ENCODE measurements at regions not wholly inside any gene's neighbourhood (a gene's known extent, or its start where the extent isn't known, plus 50 kb on each side); places are given as distances from the start of the nearest gene placed in this dataset.

- no peak overlapping the region for H3K4me3 ChIP-seq (ENCODE audit: low read length)
- H3K27me3 ChIP-seq (ENCODE audit: control insufficient read depth, insufficient read depth, low read length), result no peaks in the 10 kb centered on the region
- no peaks in the 10 kb centered on the region for H3K36me3 ChIP-seq (ENCODE audit: control insufficient read depth, low read depth, low read length)
Measured at GRCh38 chr3:148136816-148137215, 560.9 kb upstream of the AGTR1 start.

GRCh38 chr3:148146241-148146640 lies 551.5 kb upstream of the AGTR1 start:
- H3K27ac ChIP-seq (ENCODE audit: low read length), result no peak overlapping the region

More at GRCh38 chr3:148136816-148137215, 560.9 kb upstream of the AGTR1 start:
- Histone ChIP-seq H3K9ac (ENCODE audit: low read length) (no peak overlapping the region), H3K27ac (ENCODE audit: low read length) (no peak overlapping the region), H3K9me3 (ENCODE audit: control insufficient read depth, low read depth, low read length) (no peaks in the 10 kb centered on the region), H3K4me1 (ENCODE audit: control insufficient read depth, low read depth, low read length) (no peaks in the 10 kb centered on the region)

GRCh38 chr3:148146947-148147826 lies 550.5 kb upstream of the AGTR1 start:
- Histone ChIP-seq H3K9me3 (ENCODE audit: control insufficient read depth, low read depth, low read length) (no peaks in the 10 kb centered on the region), H3K4me3 (ENCODE audit: low read length) (no peak overlapping the region), H3K9ac (ENCODE audit: low read length) (no peak overlapping the region), H3K4me1 (ENCODE audit: control insufficient read depth, low read depth, low read length) (peaks cover 20% of the 10 kb centered on the region), H3K27me3 (ENCODE audit: control insufficient read depth, insufficient read depth, low read length) (no peaks in the 10 kb centered on the region), H3K36me3 (ENCODE audit: control insufficient read depth, low read depth, low read length) (no peaks in the 10 kb centered on the region), H3K27ac (ENCODE audit: low read length) (no peak overlapping the region)

More at GRCh38 chr3:148146241-148146640, 551.5 kb upstream of the AGTR1 start:
- Histone ChIP-seq H3K27me3 (ENCODE audit: control insufficient read depth, insufficient read depth, low read length) (no peaks in the 10 kb centered on the region), H3K4me3 (ENCODE audit: low read length) (no peak overlapping the region), H3K9ac (ENCODE audit: low read length) (no peak overlapping the region), H3K36me3 (ENCODE audit: control insufficient read depth, low read depth, low read length) (no peaks in the 10 kb centered on the region), H3K9me3 (ENCODE audit: control insufficient read depth, low read depth, low read length) (no peaks in the 10 kb centered on the region), H3K4me1 (ENCODE audit: control insufficient read depth, low read depth, low read length) (peaks cover 20% of the 10 kb centered on the region)

- Histone ChIP-seq H3K9me3 (ENCODE audit: control insufficient read depth, low read depth, low read length) (no peaks in the 10 kb centered on the region), H3K27ac (ENCODE audit: low read length) (no peak overlapping the region), H3K36me3 (ENCODE audit: control insufficient read depth, low read depth, low read length) (no peaks in the 10 kb centered on the region), H3K4me1 (ENCODE audit: control insufficient read depth, low read depth, low read length) (peaks cover 20% of the 10 kb centered on the region), H3K27me3 (ENCODE audit: control insufficient read depth, insufficient read depth, low read length) (no peaks in the 10 kb centered on the region), H3K9ac (ENCODE audit: low read length) (no peak overlapping the region), H3K4me3 (ENCODE audit: low read length) (no peak overlapping the region)
Measured at GRCh38 chr3:148147903-148148302, 549.8 kb upstream of the AGTR1 start.

GRCh38 chr3:148149556-148149955 lies 548.1 kb upstream of the AGTR1 start:
- Histone ChIP-seq H3K36me3 (ENCODE audit: control insufficient read depth, low read depth, low read length) (no peaks in the 10 kb centered on the region), H3K4me1 (ENCODE audit: control insufficient read depth, low read depth, low read length) (peaks cover 20% of the 10 kb centered on the region), H3K4me3 (ENCODE audit: low read length) (peak overlapping the region; percentile 26), H3K9me3 (ENCODE audit: control insufficient read depth, low read depth, low read length) (no peaks in the 10 kb centered on the region), H3K27ac (ENCODE audit: low read length) (peak overlapping the region; percentile 19), H3K27me3 (ENCODE audit: control insufficient read depth, insufficient read depth, low read length) (no peaks in the 10 kb centered on the region), H3K9ac (ENCODE audit: low read length) (no peak overlapping the region)

GRCh38 chr3:148150141-148150540 lies 547.6 kb upstream of the AGTR1 start:
- Histone ChIP-seq H3K27me3 (ENCODE audit: control insufficient read depth, insufficient read depth, low read length) (no peaks in the 10 kb centered on the region), H3K4me1 (ENCODE audit: control insufficient read depth, low read depth, low read length) (peaks cover 20% of the 10 kb centered on the region), H3K9ac (ENCODE audit: low read length) (no peak overlapping the region), H3K27ac (ENCODE audit: low read length) (peak overlapping the region; percentile 19), H3K4me3 (ENCODE audit: low read length) (peak overlapping the region; percentile 26), H3K9me3 (ENCODE audit: control insufficient read depth, low read depth, low read length) (no peaks in the 10 kb centered on the region), H3K36me3 (ENCODE audit: control insufficient read depth, low read depth, low read length) (no peaks in the 10 kb centered on the region)

DNA sequence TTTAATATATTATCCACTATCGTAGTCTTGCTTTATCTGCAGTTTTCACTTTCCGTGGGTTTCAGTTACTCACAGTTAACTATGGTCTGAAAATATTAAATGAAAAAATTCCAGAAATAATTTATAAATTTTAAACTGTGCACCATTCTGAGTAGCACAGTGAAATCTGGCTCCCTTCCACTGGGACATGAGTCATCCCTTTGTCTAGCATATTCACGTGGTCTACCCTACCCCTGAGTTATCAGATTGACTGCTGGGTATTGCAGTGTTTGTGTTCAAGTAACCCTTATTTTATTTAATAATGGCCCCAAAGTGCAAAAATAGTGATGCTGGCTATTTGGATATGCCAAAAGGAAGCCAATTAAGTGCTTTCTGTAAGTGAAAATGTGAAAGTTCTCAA lies 539.5 kb upstream of the AGTR1 start:
- Histone ChIP-seq H3K9ac (ENCODE audit: low read length) (no peak overlapping the region), H3K27me3 (ENCODE audit: control insufficient read depth, insufficient read depth, low read length) (no peaks in the 10 kb centered on the region), H3K9me3 (ENCODE audit: control insufficient read depth, low read depth, low read length) (no peaks in the 10 kb centered on the region), H3K4me1 (ENCODE audit: control insufficient read depth, low read depth, low read length) (no peaks in the 10 kb centered on the region), H3K27ac (ENCODE audit: low read length) (no peak overlapping the region), H3K4me3 (ENCODE audit: low read length) (no peak overlapping the region), H3K36me3 (ENCODE audit: control insufficient read depth, low read depth, low read length) (no peaks in the 10 kb centered on the region)

- no peak overlapping the region for H3K27ac ChIP-seq (ENCODE audit: low read length)
- H3K4me3 ChIP-seq (ENCODE audit: low read length), result no peak overlapping the region
- H3K36me3 ChIP-seq (ENCODE audit: control insufficient read depth, low read depth, low read length), result no peaks in the 10 kb centered on the region
- no peaks in the 10 kb centered on the region for H3K9me3 ChIP-seq (ENCODE audit: control insufficient read depth, low read depth, low read length)
- H3K27me3 ChIP-seq (ENCODE audit: control insufficient read depth, insufficient read depth, low read length), result no peaks in the 10 kb centered on the region
- H3K4me1 ChIP-seq (ENCODE audit: control insufficient read depth, low read depth, low read length), result no peaks in the 10 kb centered on the region
- H3K9ac ChIP-seq (ENCODE audit: low read length), result no peak overlapping the region
Measured at GRCh38 chr3:148162132-148162531, 535.6 kb upstream of the AGTR1 start.

- Histone ChIP-seq H3K4me3 (ENCODE audit: low read length) (no peak overlapping the region), H3K4me1 (ENCODE audit: control insufficient read depth, low read depth, low read length) (no peaks in the 10 kb centered on the region), H3K27me3 (ENCODE audit: control insufficient read depth, insufficient read depth, low read length) (no peaks in the 10 kb centered on the region), H3K9me3 (ENCODE audit: control insufficient read depth, low read depth, low read length) (no peaks in the 10 kb centered on the region), H3K27ac (ENCODE audit: low read length) (no peak overlapping the region), H3K36me3 (ENCODE audit: control insufficient read depth, low read depth, low read length) (no peaks in the 10 kb centered on the region), H3K9ac (ENCODE audit: low read length) (no peak overlapping the region)
Measured at GRCh38 chr3:148168347-148168746, 529.4 kb upstream of the AGTR1 start.

DNA sequence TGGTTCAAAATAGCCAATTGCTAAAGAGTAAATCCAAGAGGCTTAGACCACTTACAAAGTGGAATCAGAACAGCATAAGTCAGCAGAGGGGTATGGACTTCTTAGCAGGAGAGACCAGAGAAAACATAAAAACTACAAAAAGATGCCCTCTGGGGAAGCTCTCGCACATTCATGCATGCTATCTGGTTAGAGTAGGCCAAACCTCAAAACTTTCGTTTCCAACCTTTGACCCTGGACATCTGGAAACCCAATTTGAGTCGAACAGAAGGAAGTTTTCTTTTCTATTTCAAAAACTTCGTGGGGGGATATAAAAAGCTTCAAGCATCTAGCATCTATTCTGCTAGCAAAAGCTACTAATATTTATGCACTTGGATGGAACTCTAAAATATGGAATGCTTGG lies 523.9 kb upstream of the AGTR1 start:
- no peaks in the 10 kb centered on the region for H3K27me3 ChIP-seq (ENCODE audit: control insufficient read depth, insufficient read depth, low read length)
- no peak overlapping the region for H3K9ac ChIP-seq (ENCODE audit: low read length)
- no peaks in the 10 kb centered on the region for H3K36me3 ChIP-seq (ENCODE audit: control insufficient read depth, low read depth, low read length)
- H3K27ac ChIP-seq (ENCODE audit: low read length), result no peak overlapping the region
- H3K9me3 ChIP-seq (ENCODE audit: control insufficient read depth, low read depth, low read length), result no peaks in the 10 kb centered on the region
- no peaks in the 10 kb centered on the region for H3K4me1 ChIP-seq (ENCODE audit: control insufficient read depth, low read depth, low read length)
- H3K4me3 ChIP-seq (ENCODE audit: low read length), result no peak overlapping the region

GRCh38 chr3:148175214-148175613 lies 522.5 kb upstream of the AGTR1 start:
- H3K4me1 ChIP-seq (ENCODE audit: control insufficient read depth, low read depth, low read length), result no peaks in the 10 kb centered on the region
- H3K4me3 ChIP-seq (ENCODE audit: low read length), result no peak overlapping the region
- no peaks in the 10 kb centered on the region for H3K9me3 ChIP-seq (ENCODE audit: control insufficient read depth, low read depth, low read length)
- no peak overlapping the region for H3K9ac ChIP-seq (ENCODE audit: low read length)
- H3K27ac ChIP-seq (ENCODE audit: low read length), result no peak overlapping the region
- no peaks in the 10 kb centered on the region for H3K27me3 ChIP-seq (ENCODE audit: control insufficient read depth, insufficient read depth, low read length)
- no peaks in the 10 kb centered on the region for H3K36me3 ChIP-seq (ENCODE audit: control insufficient read depth, low read depth, low read length)

GRCh38 chr3:148178503-148178902 lies 519.2 kb upstream of the AGTR1 start:
- Histone ChIP-seq H3K27ac (ENCODE audit: low read length) (no peak overlapping the region), H3K4me3 (ENCODE audit: low read length) (no peak overlapping the region)

More at GRCh38 chr3:148178503-148178902, 519.2 kb upstream of the AGTR1 start:
- no peak overlapping the region for H3K9ac ChIP-seq (ENCODE audit: low read length)
- H3K36me3 ChIP-seq (ENCODE audit: control insufficient read depth, low read depth, low read length), result no peaks in the 10 kb centered on the region
- no peaks in the 10 kb centered on the region for H3K9me3 ChIP-seq (ENCODE audit: control insufficient read depth, low read depth, low read length)
- H3K4me1 ChIP-seq (ENCODE audit: control insufficient read depth, low read depth, low read length), result no peaks in the 10 kb centered on the region
- H3K27me3 ChIP-seq (ENCODE audit: control insufficient read depth, insufficient read depth, low read length), result no peaks in the 10 kb centered on the region

Measured in iPS-18a (cell line).